ENCODE measurements at regions not wholly inside any gene's neighbourhood (a gene's known extent, or its start where the extent isn't known, plus 50 kb on each side); places are given as distances from the start of the nearest gene placed in this dataset.

DNA sequence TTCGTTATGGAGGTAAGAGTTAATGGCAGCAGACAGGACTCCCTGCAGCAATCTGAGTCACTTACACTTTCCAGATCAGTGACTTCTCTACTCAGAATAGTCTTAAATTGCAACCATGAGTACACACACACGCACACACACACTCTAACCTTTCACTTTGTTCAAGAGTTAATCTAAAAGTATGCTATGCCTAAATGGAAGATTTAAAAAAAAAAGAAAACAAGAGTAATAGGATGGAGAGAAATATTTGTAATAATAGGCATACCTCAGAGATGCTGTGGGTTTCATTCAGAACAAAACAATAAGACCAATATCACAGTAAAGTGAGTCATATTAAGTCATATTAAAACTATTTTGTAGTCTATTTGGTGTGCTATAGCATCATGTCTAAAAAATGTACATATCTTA is 969.1 kb upstream of the PCDH10 start:
- no peak for DNase-seq (ENCODE audit: low read depth in 1 of 2, low spot score in 1 of 2)
- Histone ChIP-seq H3K27me3 (ENCODE audit: insufficient read depth, poor library complexity, severe bottlenecking) (no peaks in the 10 kb centered on the region), H3K27ac (replicated peaks) (no peak overlapping the region), H3K4me3 (replicated peaks; ENCODE audit: insufficient read depth, low read length) (no peak overlapping the region)
- TF ChIP-seq POLR2AphosphoS5 (IDR thresholded peaks at IDR 0.05; ENCODE audit: low read depth), result no peak
- no peak for TF ChIP-seq GABPA (IDR thresholded peaks at IDR 0.05; ENCODE audit: low read depth)
- TF ChIP-seq, protein P1, sequence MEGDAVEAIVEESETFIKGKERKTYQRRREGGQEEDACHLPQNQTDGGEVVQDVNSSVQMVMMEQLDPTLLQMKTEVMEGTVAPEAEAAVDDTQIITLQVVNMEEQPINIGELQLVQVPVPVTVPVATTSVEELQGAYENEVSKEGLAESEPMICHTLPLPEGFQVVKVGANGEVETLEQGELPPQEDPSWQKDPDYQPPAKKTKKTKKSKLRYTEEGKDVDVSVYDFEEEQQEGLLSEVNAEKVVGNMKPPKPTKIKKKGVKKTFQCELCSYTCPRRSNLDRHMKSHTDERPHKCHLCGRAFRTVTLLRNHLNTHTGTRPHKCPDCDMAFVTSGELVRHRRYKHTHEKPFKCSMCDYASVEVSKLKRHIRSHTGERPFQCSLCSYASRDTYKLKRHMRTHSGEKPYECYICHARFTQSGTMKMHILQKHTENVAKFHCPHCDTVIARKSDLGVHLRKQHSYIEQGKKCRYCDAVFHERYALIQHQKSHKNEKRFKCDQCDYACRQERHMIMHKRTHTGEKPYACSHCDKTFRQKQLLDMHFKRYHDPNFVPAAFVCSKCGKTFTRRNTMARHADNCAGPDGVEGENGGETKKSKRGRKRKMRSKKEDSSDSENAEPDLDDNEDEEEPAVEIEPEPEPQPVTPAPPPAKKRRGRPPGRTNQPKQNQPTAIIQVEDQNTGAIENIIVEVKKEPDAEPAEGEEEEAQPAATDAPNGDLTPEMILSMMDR (IDR thresholded peaks at IDR 0.05; ENCODE audit: insufficient read depth, low read length), result no peak
- TF ChIP-seq, protein P2, sequence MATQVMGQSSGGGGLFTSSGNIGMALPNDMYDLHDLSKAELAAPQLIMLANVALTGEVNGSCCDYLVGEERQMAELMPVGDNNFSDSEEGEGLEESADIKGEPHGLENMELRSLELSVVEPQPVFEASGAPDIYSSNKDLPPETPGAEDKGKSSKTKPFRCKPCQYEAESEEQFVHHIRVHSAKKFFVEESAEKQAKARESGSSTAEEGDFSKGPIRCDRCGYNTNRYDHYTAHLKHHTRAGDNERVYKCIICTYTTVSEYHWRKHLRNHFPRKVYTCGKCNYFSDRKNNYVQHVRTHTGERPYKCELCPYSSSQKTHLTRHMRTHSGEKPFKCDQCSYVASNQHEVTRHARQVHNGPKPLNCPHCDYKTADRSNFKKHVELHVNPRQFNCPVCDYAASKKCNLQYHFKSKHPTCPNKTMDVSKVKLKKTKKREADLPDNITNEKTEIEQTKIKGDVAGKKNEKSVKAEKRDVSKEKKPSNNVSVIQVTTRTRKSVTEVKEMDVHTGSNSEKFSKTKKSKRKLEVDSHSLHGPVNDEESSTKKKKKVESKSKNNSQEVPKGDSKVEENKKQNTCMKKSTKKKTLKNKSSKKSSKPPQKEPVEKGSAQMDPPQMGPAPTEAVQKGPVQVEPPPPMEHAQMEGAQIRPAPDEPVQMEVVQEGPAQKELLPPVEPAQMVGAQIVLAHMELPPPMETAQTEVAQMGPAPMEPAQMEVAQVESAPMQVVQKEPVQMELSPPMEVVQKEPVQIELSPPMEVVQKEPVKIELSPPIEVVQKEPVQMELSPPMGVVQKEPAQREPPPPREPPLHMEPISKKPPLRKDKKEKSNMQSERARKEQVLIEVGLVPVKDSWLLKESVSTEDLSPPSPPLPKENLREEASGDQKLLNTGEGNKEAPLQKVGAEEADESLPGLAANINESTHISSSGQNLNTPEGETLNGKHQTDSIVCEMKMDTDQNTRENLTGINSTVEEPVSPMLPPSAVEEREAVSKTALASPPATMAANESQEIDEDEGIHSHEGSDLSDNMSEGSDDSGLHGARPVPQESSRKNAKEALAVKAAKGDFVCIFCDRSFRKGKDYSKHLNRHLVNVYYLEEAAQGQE (IDR thresholded peaks at IDR 0.05; ENCODE audit: insufficient replicate concordance, low read depth), result no peak
- TF ChIP-seq SPI1 (IDR thresholded peaks at IDR 0.05; ENCODE audit: borderline replicate concordance, low read depth), result no peak

DNA sequence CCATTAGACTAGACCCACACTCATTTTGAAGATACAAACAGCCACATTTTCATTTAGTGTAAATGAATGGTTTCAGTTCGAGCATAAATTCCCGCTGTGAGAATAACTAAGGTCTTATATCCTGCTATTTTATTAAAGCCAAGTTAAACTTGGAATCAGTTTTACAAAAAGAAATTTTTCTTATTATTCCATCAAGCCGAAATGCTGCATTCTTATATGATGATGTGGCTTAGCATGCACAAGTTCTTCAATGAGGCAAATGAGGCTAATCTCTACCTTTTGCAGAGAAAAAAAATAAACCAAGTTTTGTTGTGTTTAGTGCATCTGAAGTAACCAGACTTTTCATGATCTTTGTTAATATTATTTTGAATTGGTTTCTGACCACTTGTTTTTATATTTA is 953.9 kb upstream of the PCDH10 start:
- Histone ChIP-seq H3K27ac (replicated peaks) (no peak overlapping the region), H3K4me3 (replicated peaks; ENCODE audit: insufficient read depth, low read length) (no peak overlapping the region), H3K27me3 (ENCODE audit: insufficient read depth, poor library complexity, severe bottlenecking) (no peaks in the 10 kb centered on the region)
- TF ChIP-seq GABPA (IDR thresholded peaks at IDR 0.05; ENCODE audit: low read depth), result no peak
- TF ChIP-seq POLR2AphosphoS5 (IDR thresholded peaks at IDR 0.05; ENCODE audit: low read depth), result no peak
- no peak for TF ChIP-seq SPI1 (IDR thresholded peaks at IDR 0.05; ENCODE audit: borderline replicate concordance, low read depth)
- TF ChIP-seq, protein P2 (IDR thresholded peaks at IDR 0.05; ENCODE audit: insufficient replicate concordance, low read depth), result no peak
- TF ChIP-seq, protein P1 (IDR thresholded peaks at IDR 0.05; ENCODE audit: insufficient read depth, low read length), result no peak
- DNase-seq (ENCODE audit: low read depth in 1 of 2, low spot score in 1 of 2), result no peak

DNA sequence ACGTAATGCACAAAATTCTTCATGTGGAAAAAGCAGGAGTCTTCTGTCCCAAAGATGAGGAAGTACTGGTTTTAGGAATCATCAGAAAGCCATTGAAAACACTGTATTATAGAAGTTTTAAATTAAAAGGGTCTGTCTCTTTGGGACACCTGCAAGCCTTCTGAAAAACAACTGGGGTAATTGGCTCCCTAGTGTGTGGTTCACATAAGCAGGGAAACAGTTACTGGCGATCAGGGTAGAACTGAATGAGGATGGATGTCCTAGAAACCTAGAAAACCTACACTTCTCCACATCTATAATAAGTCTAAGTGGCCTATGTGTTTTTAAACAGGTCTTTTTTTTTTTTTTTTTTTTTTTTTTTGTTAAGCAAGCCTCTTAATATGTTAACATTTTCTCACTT is 945.5 kb upstream of the PCDH10 start:
- Histone ChIP-seq H3K27ac (replicated peaks) (no peak overlapping the region), H3K27me3 (ENCODE audit: insufficient read depth, poor library complexity, severe bottlenecking) (no peaks in the 10 kb centered on the region), H3K4me3 (replicated peaks; ENCODE audit: insufficient read depth, low read length) (no peak overlapping the region)
- TF ChIP-seq SPI1 (IDR thresholded peaks at IDR 0.05; ENCODE audit: borderline replicate concordance, low read depth), result no peak
- TF ChIP-seq, protein P1 (IDR thresholded peaks at IDR 0.05; ENCODE audit: insufficient read depth, low read length), result no peak
- DNase-seq (ENCODE audit: low read depth in 1 of 2, low spot score in 1 of 2), result no peak

DNA sequence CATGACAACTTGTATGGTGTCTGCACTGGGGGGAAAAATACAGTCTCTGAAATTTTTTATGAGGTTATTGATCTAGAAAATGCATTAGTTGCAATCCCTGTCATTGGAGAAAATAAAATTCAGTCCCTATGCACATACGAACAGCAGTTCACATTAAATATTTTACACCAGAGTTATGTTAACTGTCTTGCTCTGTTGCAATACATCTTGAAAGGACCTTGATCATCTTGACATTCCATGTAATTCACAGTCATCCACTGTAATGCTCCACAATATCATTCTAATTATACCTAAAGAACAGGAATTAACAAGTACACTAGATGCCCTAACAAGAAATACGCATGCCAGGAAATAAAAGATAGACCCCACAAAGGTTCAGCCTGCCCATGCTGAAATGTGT is 934.6 kb upstream of the PCDH10 start:
- no peak for DNase-seq (ENCODE audit: low read depth in 1 of 2, low spot score in 1 of 2)
- TF ChIP-seq, protein P2 (IDR thresholded peaks at IDR 0.05; ENCODE audit: insufficient replicate concordance, low read depth), result no peak
- TF ChIP-seq SPI1 (IDR thresholded peaks at IDR 0.05; ENCODE audit: borderline replicate concordance, low read depth) (no peak), GABPA (IDR thresholded peaks at IDR 0.05; ENCODE audit: low read depth) (no peak), POLR2AphosphoS5 (IDR thresholded peaks at IDR 0.05; ENCODE audit: low read depth) (no peak)
- TF ChIP-seq, protein P1 (IDR thresholded peaks at IDR 0.05; ENCODE audit: insufficient read depth, low read length), result no peak
- no peaks in the 10 kb centered on the region for H3K27me3 ChIP-seq (ENCODE audit: insufficient read depth, poor library complexity, severe bottlenecking)
- no peak overlapping the region for H3K27ac ChIP-seq (replicated peaks)
- H3K4me3 ChIP-seq (replicated peaks; ENCODE audit: insufficient read depth, low read length), result no peak overlapping the region
